ENCODE measurements at regions not wholly inside any gene's neighbourhood (a gene's known extent, or its start where the extent isn't known, plus 50 kb on each side); places are given as distances from the start of the nearest gene placed in this dataset.

- ChIA-PET POLR2A (no interaction called here), CTCF (interaction anchor here (1.1 to 1.2 kb wide), 2 partner anchors 53 to 83 kb away, joined by 3 read pairs; no protein-coding TSS in a partner anchor)
- Histone ChIP-seq H3K36me3 (ENCODE audit: control insufficient read depth in 2 of 2, insufficient read depth in 1 of 2, low read length in 2 of 2) (no peaks in the 10 kb centered on the region), H3K9me3 (ENCODE audit: control insufficient read depth, insufficient read depth, low read depth, low read length) (no peaks in the 10 kb centered on the region), H3K4me3 (ENCODE audit: low read depth, low read length) (no peak overlapping the region), H3K4me1 (ENCODE audit: control insufficient read depth, insufficient read depth, low read length) (no peaks in the 10 kb centered on the region), H3K27ac (ENCODE audit: extremely low read depth, low read depth, low read length) (no peak overlapping the region)
- TF ChIP-seq ZNF580 (tag by site-specific recombination; IDR thresholded peaks at IDR 0.05) (no peak), ZSCAN16 (tag by site-specific recombination; IDR thresholded peaks at IDR 0.05) (no peak), MYNN (tag by site-specific recombination; IDR thresholded peaks at IDR 0.05; ENCODE audit: borderline replicate concordance) (no peak), ZNF600 (tag by site-specific recombination; IDR thresholded peaks at IDR 0.05) (no peak), ZNF629 (tag by site-specific recombination; IDR thresholded peaks at IDR 0.05) (no peak), TSHZ1 (tag by site-specific recombination; IDR thresholded peaks at IDR 0.05; ENCODE audit: borderline replicate concordance) (no peak), ZNF23 (tag by site-specific recombination; IDR thresholded peaks at IDR 0.05; ENCODE audit: borderline replicate concordance) (no peak), ZNF660 (tag by site-specific recombination; IDR thresholded peaks at IDR 0.05) (no peak), ZNF624 (tag by site-specific recombination; IDR thresholded peaks at IDR 0.05) (no peak), ZNF155 (tag by site-specific recombination; IDR thresholded peaks at IDR 0.05) (no peak), ZBTB26 (tag by site-specific recombination; optimal IDR thresholded peaks at IDR 0.05) (no peak), ZNF10 (tag by site-specific recombination; IDR thresholded peaks at IDR 0.05) (no peak)
These were observed 126.2 kb upstream of the SERPIND1 start for GRCh38 chr22:20647586-20648305.

GRCh38 chr22:20648306-20648903 lies 125.5 kb upstream of the SERPIND1 start:
- H3K9me3 ChIP-seq (ENCODE audit: control insufficient read depth, insufficient read depth, low read depth, low read length): no peaks in the 10 kb centered on the region
- TF ChIP-seq ZBTB7A (tag by site-specific recombination; IDR thresholded peaks at IDR 0.05; ENCODE audit: low read depth): no peak
- TF ChIP-seq ZNF623 (tag by site-specific recombination; IDR thresholded peaks at IDR 0.05): no peak
- TF ChIP-seq HOXC10 (CRISPR knock-in tag; IDR thresholded peaks at IDR 0.05): no peak
- no peak for TF ChIP-seq ZNF707 (tag by site-specific recombination; IDR thresholded peaks at IDR 0.05)
- TF ChIP-seq ZNF169 (tag by site-specific recombination; IDR thresholded peaks at IDR 0.05): no peak
- TF ChIP-seq HOXA7 (CRISPR knock-in tag; IDR thresholded peaks at IDR 0.05; ENCODE audit: borderline replicate concordance): no peak
- TF ChIP-seq ZSCAN23 (tag by site-specific recombination; IDR thresholded peaks at IDR 0.05): no peak
- TF ChIP-seq ZNF184 (tag by site-specific recombination; IDR thresholded peaks at IDR 0.05): no peak
- no peak for TF ChIP-seq ZNF37A (tag by site-specific recombination; IDR thresholded peaks at IDR 0.05)
- no peak for TF ChIP-seq KLF16 (tag by site-specific recombination; IDR thresholded peaks at IDR 0.05)
- CTCF ChIA-PET: interaction anchor here (1.2 kb wide), 1 partner anchor 84 kb away, joined by 3 read pairs; no protein-coding TSS in a partner anchor
- no peaks in the 10 kb centered on the region for H3K36me3 ChIP-seq (ENCODE audit: control insufficient read depth in 2 of 2, insufficient read depth in 1 of 2, low read length in 2 of 2)
- POLR2A ChIA-PET: interaction anchor here (0.7 to 1.7 kb wide), 2 partner anchors 9 to 11 kb away, joined by 3 to 4 read pairs; no protein-coding TSS in a partner anchor
- H3K27ac ChIP-seq (ENCODE audit: extremely low read depth, low read depth, low read length): no peak overlapping the region
- H3K4me3 ChIP-seq (ENCODE audit: low read depth, low read length): no peak overlapping the region
- H3K4me1 ChIP-seq (ENCODE audit: control insufficient read depth, insufficient read depth, low read length): no peaks in the 10 kb centered on the region

Data from HEK293 (cell line).